Brain microvascular endothelial cell (primary cell): ENCODE measurements at regions not wholly inside any gene's neighbourhood (a gene's known extent, or its start where the extent isn't known, plus 50 kb on each side); places are given as distances from the start of the nearest gene placed in this dataset.

Experiments
- DNase-seq: peaks from one replicate; pipeline ENCODE4 v3.0.0-alpha.2; 2020
- H3K27ac ChIP-seq: fragments of 250-450 bp; sonication (Bioruptor Pico); 2 replicates; pipeline ENCODE4 v1.5.1; 2020; ENCODE audit warnings: mild to moderate bottlenecking, moderate library complexity
- H3K27me3 ChIP-seq: fragments of 250-450 bp; sonication (Bioruptor Pico); replicated peaks from 2 replicates; pipeline ENCODE4 v1.5.1; 2020; ENCODE audit warnings: mild to moderate bottlenecking
- H3K36me3 ChIP-seq: fragments of 250-450 bp; sonication (Bioruptor Pico); replicated peaks from 2 replicates; pipeline ENCODE4 v1.5.1; 2020; ENCODE audit warnings: mild to moderate bottlenecking
- H3K4me3 ChIP-seq: 2 replicates; pipeline ENCODE4 v1.5.1; 2011; ENCODE audit warnings: low read depth, mild to moderate bottlenecking, control low read depth, low read length, moderate library complexity
- in situ Hi-C: cut with HindIII; loops from 2 replicates; pipeline ENCODE4 v1.10.0; 2017; ENCODE audit warnings: low sequenced_read_pairs, low pct_ligation_motif_present
- TF ChIP-seq, protein P1 (sequence below): IDR thresholded peaks from 2 replicates; pipeline ENCODE4 v1.5.1; 2011; ENCODE audit warnings: low read depth, mild to moderate bottlenecking, moderate library complexity, low read length, control low read depth, inconsistent platforms; ENCODE audit errors: missing control alignments

- H3K4me3 ChIP-seq = no peak overlapping the region
- DNase-seq = no peak
Observed at GRCh38 chr11:129324533-129325175, 51.0 kb upstream of the BARX2 start.

DNA sequence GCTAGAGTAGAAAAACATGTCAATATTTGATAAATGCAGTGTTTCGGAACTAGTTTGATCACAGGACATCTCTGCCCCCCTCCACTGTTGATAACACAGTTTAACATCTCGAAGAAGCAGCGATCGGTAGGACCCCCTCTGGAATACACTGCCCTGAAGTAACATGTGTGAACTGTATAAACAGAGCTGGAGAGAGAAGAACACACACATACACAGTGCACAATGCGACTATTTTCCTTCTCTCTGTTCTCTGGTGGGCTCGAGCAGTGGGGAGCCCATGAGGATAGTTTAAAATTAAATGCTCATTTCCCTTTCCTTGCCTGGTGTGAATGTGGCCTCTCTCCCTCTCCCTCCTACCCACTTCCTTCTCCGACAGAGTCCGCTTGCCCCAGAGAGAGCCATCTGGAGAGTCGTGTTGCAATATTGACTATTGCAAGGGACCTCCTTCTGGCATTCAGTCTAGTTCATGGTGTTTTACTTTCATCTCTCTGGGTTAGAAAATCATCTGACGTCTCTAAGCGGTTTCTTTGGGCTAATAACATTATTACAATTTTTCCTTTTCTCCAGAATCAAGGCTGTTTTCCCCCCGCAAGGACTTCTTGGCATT, 51.6 kb upstream of the BARX2 start:
- TF ChIP-seq, protein P1, sequence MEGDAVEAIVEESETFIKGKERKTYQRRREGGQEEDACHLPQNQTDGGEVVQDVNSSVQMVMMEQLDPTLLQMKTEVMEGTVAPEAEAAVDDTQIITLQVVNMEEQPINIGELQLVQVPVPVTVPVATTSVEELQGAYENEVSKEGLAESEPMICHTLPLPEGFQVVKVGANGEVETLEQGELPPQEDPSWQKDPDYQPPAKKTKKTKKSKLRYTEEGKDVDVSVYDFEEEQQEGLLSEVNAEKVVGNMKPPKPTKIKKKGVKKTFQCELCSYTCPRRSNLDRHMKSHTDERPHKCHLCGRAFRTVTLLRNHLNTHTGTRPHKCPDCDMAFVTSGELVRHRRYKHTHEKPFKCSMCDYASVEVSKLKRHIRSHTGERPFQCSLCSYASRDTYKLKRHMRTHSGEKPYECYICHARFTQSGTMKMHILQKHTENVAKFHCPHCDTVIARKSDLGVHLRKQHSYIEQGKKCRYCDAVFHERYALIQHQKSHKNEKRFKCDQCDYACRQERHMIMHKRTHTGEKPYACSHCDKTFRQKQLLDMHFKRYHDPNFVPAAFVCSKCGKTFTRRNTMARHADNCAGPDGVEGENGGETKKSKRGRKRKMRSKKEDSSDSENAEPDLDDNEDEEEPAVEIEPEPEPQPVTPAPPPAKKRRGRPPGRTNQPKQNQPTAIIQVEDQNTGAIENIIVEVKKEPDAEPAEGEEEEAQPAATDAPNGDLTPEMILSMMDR = no peak
- DNase-seq = no peak
- Histone ChIP-seq H3K27me3 (no peaks in the 10 kb centered on the region), H3K4me3 (no peak overlapping the region), H3K36me3 (no peaks in the 10 kb centered on the region), H3K27ac (no peak overlapping the region)
- in situ Hi-C loops = no loop called here

More at GRCh38 chr11:129324533-129325175, 51.0 kb upstream of the BARX2 start:
- Histone ChIP-seq H3K27ac (no peak overlapping the region), H3K36me3 (no peaks in the 10 kb centered on the region), H3K27me3 (no peaks in the 10 kb centered on the region)
- in situ Hi-C loops = no loop called here
- TF ChIP-seq, protein P1 = no peak

DNA sequence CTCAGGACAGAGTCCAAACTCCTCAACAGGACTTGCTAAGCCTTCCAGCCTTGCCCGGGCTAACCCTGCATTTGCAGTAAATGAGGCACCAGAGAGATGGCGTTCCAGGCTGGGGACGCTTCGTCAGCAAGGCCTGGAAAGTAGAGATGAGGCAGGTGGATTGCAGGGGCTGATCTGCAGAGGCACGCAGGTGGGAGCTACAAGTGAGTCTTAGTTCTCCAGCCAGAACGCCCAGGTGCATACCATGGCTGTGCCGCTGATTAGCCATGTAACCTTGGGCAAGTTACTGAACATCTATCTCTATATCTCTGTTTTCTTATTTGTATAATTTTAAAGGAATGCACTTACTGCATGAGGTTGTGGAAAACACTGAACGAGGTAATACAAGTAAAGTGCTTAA, 52.7 kb upstream of the BARX2 start:
- no peak for DNase-seq
- no peaks in the 10 kb centered on the region for H3K36me3 ChIP-seq

GRCh38 chr11:129321076-129321475, 54.6 kb upstream of the BARX2 start:
- H3K27ac ChIP-seq = no peak overlapping the region
- H3K4me3 ChIP-seq = no peak overlapping the region
- in situ Hi-C loops = no loop called here
- H3K36me3 ChIP-seq = no peaks in the 10 kb centered on the region
- TF ChIP-seq, protein P1 = no peak
- no peaks in the 10 kb centered on the region for H3K27me3 ChIP-seq
- no peak for DNase-seq

More for the DNA sequence above, 52.7 kb upstream of the BARX2 start:
- in situ Hi-C loops = no loop called here
- TF ChIP-seq, protein P1 = no peak
- Histone ChIP-seq H3K27ac (no peak overlapping the region), H3K4me3 (no peak overlapping the region), H3K27me3 (no peaks in the 10 kb centered on the region)

- no peaks in the 10 kb centered on the region for H3K27me3 ChIP-seq
- H3K27ac ChIP-seq = no peak overlapping the region
- no peak for DNase-seq
- no peaks in the 10 kb centered on the region for H3K36me3 ChIP-seq
- TF ChIP-seq, protein P1 = no peak
- H3K4me3 ChIP-seq = no peak overlapping the region
- in situ Hi-C loops = no loop called here
Observed at GRCh38 chr11:129320494-129320893, 55.2 kb upstream of the BARX2 start.
